HG03108 (cell line): ENCODE measurements at regions not wholly inside any gene's neighbourhood (a gene's known extent, or its start where the extent isn't known, plus 50 kb on each side); places are given as distances from the start of the nearest gene placed in this dataset.

Experiments
- ATAC-seq: cut with Tn5 transposase; IDR thresholded peaks from one replicate; pipeline ENCODE4 v1.9.1; 2021; ENCODE audit warnings: moderate library complexity; ENCODE audit not compliant: unreplicated experiment

DNA sequence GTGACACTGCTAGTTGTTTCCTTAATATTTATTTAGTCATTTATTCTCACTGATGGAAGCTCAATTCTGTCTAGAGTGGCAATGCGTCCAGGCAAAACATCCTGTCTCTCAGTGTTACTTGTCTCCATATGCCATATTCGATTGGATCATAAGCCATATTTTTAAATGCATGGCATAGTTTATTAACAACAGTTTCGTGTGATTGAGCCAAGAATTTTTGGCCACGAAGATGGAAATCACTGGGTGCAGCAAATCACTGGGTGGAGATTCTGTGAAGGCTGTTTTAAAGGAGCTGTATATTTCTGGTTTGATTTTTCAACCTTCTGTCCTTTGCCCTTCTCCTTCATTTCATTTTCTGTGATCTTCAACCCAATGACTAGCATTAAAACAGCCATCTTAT, 205.2 kb downstream of the JRKL start:
- no peak for ATAC-seq

DNA sequence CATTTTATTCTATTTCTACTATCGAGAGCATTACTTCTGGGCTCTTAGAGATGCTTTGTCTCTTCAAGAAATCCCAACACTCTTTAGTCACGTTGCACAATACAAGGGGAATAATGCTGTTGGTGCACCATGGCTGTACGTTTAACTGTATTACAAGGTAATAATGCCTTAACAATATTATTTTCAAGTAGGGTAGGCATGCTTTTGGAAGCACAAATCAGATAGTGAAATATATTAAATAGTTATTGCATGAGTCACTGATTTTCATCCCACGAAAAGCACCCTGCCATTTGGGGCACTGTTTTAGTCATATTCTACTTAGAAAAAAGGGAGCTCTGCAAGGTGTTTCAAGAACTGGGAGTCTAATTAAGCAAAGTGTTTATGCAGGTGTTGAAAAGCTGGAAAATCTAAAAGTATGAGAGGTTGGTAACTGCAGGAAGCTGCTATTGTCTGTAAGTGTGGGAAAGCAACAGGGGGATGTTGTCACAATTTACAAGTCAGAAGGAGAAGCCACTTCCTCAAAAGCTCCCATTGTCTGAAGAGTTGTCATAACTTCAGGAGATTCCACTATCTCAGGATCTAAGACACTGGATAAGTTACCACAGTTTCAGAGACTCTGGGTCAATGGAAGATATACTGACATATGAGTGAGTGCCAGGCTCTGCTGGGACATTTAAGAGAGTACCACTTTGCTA, 218.2 kb downstream of the JRKL start:
- ATAC-seq: no peak

DNA sequence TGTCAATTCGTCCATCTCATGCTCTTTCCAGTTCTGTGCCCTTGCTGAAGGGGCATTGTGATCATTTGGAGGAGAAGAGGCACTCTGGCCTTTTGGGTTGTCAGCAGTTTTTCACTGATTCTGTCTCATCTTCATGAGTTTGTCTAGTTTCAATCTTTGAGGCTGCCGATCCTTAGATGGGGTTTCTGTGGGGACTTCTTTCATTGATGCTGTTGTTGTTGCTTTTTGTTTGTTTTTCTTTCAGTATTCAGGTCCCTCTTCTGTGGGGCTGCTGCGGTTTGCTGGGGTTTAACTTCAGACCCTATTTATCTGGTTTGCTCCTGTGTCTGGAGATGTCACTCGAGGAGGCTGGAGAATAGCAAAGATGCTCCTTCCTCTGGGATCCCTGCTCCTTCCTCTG, 224.3 kb downstream of the JRKL start:
- no peak for ATAC-seq

DNA sequence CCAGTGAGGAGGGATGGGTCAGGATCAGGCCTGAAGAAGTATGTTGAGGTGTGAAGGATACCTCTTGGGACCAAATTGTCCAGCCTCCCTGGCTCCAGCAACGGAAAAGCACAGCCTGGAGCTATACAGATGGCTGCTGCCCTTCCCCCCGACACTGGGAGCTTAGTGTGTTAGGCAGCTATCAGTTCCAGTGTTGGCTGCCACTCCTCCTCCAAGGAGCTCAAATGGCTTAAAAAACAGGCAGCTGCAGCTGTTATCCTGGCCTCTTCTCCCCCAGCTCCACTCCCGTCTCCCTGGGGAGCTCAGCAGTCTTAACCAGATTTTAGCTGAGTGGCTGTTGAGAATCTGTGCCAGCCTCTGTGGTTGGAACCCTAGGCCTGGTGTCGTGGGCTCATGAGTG, 225.0 kb downstream of the JRKL start:
- no peak for ATAC-seq

DNA sequence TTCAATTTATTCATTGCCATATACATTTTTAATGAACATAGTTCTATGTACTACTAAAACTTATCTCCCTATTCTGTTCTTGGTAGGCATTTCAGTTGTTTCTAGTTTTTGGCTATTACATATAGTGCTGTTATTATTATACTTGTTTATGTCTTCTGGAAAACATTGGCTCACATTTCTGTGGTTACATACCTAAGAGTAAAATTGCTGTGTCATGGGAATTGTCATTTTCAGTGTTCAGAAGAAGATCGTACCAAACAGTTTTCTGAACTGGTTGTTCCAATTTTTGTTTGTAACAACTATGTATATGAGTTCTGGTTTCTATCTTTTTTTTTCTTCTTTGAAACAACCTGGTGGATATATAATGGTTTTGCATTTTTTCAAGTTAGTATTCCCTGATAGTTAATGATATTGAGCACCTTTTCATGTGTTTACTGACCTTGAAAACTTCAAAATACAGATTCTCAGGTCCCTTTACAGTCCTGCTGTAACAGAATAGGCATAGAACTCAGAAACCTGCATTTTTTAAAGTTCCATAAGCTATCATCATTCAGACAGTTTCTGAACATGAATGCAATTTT, 230.7 kb downstream of the JRKL start:
- no peak for ATAC-seq

DNA sequence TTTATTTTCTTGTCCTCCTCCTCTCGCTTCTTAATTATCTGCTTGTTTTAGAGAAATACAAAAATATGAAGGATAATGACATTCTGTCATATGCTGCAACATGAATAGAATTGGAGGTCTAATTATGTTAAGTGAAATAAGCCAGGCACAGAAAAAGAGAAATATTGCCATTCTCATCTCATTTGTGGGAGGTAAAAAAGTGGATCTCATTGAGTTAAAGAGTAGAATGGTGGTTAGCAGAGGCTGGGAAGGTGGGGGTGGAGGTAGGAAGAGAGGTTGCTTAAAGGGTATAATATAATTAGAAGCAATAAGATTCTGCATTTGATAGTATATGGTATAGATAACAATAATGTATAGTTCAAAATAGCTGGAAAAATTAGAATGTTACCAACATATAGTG, 231.3 kb downstream of the JRKL start:
- no peak for ATAC-seq

DNA sequence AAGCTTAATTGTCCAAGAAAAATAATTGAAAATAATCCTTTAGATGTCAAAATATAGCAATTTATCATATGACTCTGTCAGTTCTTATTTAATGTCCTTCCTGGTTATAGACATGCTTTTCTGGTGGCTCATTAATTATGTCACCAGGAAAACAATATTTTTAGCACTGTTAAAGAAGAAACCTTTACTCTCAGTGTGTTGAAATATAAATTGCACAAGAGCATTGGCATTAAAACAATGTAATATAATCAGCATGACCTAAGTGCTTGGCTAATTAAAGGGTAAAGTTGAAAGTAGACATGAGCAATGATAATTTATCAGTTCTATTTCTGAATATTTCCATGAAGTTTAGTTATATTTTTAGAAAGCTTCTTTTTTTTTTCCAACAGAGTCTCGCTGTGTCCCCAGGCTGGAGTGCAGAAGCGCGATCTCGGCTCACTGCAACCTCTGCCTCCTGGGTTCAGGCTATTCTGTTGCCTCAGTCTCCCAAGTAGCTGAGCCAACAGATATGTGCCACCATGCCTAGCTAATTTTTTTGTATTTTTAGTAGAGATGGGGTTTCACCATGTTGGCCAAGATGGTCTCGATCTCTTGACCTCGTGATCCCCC, 232.3 kb downstream of the JRKL start:
- ATAC-seq: no peak

DNA sequence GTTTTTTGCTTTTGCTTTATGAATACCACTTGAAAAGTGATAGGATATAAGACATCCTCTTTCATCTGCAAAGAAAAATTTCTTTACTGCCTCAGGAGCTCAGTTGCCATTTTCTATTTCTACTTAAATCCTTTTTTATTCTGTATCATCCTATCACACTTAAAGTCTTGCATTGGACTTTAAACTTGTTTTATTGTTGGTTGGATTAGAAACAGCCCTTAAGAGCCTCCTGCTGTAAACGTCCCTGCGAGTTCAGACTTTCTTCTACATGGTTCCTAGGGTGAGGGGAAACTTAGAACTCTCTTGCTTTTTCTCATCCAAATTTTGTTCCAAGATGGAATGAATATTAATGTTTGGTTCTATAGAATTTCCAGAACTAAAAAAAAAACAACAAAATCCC, 234.3 kb downstream of the JRKL start:
- no peak for ATAC-seq

DNA sequence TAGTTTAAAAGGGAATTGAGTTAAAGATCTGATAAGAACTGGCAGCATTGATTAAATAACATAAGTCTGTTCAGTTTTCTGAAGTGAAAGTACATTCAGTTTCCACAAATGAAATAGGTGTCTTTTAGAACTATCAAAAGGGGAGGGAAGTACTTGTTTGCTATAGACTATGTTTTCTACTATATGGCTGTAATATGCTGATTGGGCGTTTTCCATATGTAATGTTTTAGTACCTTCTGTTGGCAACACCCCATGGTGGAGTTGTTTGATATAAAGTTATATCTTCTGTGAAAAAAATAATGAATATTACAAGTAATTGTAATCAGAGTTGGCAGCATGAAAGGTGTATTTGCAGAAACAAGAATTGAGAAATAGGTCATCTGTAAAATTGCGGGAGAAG, 237.6 kb downstream of the JRKL start:
- no peak for ATAC-seq

DNA sequence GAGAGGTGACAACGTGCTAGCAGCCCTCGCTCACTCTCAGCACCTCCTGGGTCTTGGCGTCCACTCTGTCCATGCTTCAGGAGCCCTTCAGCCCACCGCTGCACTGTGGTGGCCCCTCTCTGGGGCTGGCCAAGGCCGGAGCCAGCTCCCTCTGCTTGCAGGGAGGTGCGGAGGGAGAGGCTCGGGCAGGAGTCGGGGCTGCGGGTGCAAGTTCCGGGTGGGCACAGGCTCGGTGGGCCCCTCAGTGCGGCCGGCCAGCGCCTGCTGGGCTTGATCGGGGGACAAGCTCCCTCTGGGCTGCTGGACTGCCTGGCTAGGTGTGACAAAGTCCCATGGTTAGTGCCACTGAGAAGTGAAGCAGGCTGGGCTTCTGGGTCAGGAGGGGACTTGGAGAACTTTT, 245.8 kb downstream of the JRKL start:
- no peak for ATAC-seq

DNA sequence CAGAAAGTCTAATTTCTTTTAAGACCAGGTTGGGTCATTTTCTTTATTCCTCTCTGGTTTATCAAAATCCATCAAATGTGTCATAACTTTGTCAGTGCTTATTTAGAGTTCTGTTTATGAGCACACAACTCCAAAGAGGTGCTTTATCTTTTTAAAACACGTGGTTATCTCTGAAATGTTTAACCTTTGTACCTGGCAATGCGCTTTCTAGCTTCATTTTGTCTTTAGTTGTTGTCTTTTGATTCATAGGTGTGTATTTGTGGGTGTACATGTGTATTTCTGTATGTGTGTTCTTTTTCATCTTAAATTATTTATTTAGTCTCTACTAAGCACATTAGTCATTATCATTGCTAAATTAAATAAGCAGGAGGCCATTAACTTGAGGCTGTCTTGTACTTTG, 251.4 kb downstream of the JRKL start:
- ATAC-seq: no peak

DNA sequence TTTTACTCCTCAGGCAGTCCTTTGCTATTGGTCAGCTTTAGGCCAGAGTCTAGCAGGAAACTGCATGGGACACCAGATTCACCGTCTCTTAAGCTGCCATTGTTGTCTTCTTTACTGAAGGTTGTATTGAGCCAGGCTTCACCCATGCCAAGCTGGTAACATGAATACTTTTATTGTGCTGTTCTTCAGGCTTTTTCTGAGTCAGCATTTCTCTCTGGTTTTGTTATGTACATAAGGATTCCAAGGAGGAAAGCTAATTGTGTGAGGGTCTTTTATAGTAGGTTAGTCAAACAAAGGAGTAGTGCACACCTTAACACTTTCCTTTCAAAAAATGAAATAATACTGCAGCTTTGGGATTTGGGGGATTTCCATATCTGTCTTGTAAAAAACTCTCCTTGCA, 252.8 kb downstream of the JRKL start:
- no peak for ATAC-seq

DNA sequence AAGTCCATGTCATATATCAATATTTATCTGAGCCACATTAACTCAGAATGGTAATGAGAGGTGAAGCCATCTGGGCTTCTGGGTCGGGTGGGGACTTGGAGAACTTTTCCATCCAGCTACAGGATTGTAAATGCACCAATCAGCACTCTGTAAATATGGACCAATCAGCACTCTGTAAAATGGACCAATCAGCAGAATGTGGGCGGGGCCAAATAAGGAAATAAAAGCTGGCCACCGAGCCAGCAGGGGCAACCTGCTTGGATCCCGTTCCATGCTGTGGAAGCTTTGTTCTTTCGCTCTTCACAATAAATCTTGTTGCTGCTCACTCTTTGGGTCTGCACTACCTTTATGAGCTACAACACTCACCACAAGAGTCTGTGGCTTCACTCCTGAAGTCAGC, 253.4 kb downstream of the JRKL start:
- ATAC-seq: no peak

DNA sequence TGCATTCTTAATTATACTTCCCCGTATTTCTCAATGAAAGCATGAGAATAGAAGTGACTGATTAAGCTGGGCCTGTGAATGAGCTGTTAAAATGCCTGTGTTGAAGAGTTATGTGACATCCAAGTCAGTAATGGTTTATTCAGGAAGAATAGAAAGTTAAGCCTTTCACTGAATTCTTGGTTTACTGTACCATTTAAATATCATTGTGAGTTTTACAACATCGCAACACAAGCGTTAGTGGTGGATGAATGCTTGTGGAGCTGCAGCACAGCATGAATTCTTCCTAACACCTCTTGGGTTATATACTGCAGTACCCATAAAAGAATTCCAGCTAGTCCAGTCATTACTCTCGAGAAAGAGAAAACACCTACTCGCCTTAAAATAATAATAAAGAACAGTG, 257.8 kb downstream of the JRKL start:
- no peak for ATAC-seq

DNA sequence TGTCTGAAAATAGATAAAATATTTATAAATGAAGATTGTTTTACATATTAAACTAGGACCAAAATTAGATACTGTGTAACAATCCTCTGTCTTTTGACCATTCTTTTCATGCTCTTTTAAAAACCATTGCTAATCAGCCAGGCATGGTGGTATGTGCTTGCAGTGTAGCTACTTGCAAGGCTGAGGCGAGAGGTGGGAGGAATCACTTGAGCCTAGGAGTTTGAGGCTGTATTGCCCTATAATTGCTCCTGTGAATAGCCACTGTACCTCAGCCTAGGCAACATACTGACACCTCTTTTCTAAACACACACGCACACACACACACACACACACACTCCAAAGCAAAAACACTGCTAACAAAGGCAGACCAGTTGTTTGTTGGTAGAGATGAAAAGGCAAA, 259.2 kb downstream of the JRKL start:
- no peak for ATAC-seq

DNA sequence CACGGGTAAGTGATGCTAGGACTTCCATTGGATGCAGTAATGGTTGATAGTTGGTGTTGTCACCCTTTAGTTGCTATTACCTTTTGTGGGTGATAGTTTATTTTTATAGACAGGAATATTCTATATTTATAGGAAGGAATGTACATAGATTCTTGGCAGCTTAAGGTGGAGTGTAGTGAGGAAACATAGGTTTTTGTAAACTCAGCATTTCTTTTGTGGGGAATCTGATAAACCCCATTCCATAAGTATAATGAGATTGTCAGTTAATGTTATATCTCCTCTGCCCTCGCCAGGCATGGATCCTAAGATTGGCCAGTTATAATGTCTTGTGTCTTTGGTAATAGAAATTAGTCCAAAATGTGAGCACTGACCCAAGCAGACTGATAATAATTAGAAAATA, 262.7 kb downstream of the JRKL start:
- no peak for ATAC-seq

DNA sequence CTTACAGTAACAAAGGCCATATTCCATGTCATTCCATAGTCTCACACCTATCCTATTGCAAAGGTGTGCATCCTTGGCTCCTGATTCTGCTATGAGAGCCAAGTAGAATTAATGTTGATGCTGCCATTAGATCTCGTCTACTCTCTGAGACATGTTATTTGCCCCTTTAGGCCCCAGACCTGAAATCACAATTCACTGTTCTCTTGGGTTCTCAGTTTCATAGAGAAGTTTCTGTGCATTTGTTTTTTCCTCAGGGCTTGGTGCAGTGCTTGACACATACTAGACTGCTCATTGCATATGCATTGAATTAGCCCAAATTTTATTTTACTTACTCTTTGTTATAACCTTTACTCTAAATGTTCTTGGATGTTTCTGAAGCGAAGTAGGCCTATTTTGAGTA, 265.7 kb downstream of the JRKL start:
- ATAC-seq: no peak

DNA sequence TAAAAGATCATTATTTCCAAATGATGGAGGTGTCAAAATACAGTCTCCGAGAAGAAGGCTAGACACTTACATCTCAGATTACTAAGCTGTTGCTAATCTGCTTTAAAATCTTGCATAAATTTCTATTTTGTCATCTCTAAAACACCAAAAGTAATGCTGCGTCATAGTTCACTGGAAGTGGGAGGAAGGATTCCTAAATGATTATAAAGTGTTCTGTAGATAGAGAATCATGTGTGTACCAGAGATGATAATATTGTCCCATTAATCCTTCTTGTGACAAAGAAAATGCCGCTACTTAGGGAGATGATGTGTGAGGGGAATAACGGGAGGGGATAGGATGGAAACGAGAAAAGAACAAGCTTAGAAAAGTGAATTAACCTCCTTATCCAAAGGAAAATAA, 268.6 kb downstream of the JRKL start:
- ATAC-seq: no peak

DNA sequence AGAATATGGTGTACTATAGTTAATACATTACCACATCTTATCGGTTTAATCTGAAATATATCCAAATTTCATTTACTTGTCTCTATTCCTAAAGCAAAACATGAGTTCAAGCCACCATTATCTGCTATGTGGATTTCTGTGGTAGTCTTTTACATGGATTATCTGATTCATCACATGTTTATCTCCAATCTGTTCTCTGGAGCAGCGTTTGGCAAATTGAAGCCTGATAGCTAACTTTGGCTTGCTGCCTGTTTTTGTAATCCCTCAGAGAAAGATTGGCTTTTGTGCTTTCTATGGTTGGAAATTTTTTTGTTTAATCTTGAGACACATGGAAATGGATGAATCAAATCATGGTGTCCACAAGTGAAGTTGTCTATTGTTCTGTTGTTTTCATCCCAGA, 274.3 kb downstream of the JRKL start:
- ATAC-seq: no peak

DNA sequence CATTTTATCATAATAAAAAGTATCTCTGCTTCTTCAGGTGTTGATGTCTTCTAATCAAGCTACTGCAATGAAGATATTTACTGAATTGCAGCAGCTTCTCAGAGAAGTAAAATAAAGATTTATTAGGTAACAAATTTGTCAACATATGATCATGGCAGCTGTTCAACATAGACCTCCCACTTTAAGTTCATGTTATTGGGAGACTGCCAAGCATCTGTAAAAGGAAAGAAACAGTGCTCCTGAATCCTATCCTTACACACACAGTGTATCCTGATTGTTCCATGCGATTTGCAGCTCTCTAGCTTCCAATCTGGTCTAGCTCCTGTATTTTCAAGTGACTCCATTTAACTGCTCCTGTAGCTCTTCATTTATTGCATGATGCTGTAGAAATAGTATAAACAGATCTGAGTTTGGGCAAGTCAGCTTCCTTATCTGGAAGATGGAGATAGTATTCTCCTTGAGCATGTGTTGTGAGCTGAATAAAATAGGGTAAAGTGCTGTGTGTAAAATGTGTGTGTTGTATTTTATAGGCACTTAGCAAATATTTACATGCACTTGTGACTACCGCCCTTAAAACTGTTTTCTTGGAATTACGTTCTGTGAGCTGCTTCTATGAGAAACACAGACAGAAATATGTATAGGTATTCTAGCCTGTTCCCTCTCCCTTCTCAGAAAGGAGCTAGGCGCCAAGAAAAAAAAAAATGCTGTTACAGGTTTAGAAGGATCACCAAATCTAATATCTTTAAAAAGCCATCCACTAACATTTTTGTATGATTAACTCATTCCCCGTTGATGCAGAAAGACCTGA, 290.6 kb downstream of the JRKL start:
- ATAC-seq: no peak

DNA sequence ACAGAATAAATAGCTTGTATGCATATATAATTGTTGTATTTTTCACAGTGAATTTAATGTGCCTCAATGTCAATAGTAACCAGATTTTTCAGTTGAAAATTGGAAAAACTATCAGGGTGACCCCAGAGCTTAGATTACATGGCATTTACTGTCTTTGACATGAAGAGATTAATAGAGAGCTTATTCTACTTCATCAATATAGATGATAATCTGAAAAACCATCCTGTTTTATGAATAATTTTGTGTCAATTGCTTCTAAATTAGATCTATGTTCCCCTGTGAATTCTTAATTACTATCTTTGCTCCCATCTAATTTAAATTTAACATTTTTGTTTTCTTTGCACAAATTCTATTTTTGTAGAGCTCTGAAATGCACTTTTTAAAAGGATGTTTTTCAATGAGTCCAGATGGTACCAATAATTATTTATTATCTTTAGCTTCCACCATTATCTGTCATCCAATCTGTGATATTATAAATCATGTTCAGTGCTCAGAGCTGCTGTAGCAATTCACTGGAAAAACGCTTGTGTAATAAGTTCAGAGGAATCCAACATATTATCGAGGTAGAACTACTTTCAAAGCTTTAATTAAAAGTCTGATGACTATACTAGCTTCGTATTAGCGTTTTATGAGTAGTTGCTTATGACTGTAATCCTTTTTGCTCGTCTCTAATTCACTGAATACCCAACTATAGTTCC, 291.4 kb downstream of the JRKL start:
- no peak for ATAC-seq
